ENCODE measurements at regions not wholly inside any gene's neighbourhood (a gene's known extent, or its start where the extent isn't known, plus 50 kb on each side); places are given as distances from the start of the nearest gene placed in this dataset.
"Not testable (repeated sequence)": the region's sequence is repeated elsewhere in the genome, so short reads cannot be mapped to it uniquely, and the experiment has no call there.

DNA sequence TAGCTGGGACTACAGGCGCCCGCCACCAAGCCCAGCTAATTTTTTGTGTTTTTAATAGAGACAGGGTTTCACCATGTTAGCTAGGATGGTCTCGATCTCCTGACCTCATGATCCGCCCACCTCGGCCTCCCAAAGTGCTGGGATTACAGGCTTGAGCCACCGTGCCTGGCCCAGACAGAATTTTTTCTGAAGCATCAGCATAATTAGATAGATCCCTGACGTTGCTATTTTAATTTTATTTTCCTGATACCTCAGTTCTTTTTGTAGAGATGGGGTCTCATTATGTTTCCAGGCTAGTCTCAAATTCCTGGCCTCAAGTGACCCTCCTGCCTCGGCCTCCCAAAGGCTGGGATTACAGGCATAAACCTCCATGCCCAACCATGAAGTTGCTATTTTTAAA is 79.8 kb downstream of the P2RY1 start:
- not testable (repeated sequence) for TF ChIP-seq POLR2A (IDR thresholded peaks at IDR 0.05; ENCODE audit: low read depth, low read length); POLR2AphosphoS5 (IDR thresholded peaks at IDR 0.05; ENCODE audit: low read depth, low read length); PAX5 (IDR thresholded peaks at IDR 0.05; ENCODE audit: insufficient read depth, low read length, severe bottlenecking)

Data from GM12891 (cell line).